HG03354 (cell line): ENCODE measurements at regions not wholly inside any gene's neighbourhood (a gene's known extent, or its start where the extent isn't known, plus 50 kb on each side); places are given as distances from the start of the nearest gene placed in this dataset.

ENCODE experiments used
- ATAC-seq: cut with Tn5 transposase; IDR thresholded peaks from one replicate; pipeline ENCODE4 v1.9.1; 2021; ENCODE audit warnings: mild to moderate bottlenecking; ENCODE audit not compliant: unreplicated experiment, poor library complexity, severe bottlenecking

DNA sequence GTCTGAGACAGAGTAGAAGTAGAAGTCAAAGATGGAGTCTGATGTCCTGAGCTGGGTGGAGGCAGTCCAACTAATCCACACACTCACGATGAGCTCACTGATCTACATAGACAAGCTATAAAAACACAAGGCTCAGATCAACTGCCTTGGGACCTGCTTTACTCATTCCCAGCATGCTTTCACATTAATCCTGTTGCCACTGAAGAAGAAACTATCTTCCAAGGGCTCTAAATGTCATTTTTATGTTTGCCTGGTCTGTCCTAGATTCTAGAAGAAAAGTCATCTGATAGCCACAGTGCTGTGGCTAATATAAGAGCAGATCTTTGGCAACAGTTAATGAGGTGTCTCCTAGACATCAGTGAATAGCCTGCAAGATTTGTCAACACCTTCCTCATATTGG is 522.7 kb downstream of the NUF2 start:
- ATAC-seq: no peak

DNA sequence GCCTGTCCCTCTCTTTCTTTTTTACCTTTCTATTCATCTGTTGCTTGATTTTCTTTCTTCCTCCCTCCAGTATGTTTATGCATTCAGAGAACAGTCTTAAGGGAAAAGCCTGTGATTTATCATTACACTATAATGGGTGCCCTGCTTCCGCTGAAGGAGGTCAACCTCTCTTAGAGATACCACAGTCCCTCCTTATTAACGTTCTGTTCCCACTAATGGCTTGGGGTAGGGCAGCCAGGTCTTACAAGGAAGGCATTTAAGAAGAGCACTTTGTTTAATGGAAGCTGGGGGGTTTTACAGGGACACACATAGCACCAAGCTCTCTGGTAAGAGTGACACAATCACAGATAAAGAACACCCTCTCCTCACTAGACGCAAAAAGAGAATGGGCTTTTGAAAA is 523.5 kb downstream of the NUF2 start:
- ATAC-seq: no peak

DNA sequence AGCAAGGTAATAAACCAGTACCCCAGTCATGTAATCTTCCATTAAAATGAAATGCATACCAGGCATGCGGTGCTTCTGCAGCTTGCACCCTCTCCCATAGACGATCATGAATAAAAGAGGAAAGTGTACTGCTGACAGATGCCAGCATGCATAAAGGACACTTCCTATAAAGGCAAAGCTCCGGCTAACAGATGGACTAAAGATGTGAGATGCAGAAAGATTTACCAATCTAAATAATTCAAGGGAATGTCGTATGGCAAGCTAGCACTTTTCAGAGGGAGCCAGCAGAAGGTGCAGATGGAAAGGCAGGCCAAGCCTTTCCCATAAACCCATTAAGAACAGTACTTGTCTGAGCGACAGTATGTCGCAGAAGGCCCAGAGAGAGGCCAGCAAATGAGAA is 542.0 kb downstream of the NUF2 start:
- ATAC-seq: no peak

DNA sequence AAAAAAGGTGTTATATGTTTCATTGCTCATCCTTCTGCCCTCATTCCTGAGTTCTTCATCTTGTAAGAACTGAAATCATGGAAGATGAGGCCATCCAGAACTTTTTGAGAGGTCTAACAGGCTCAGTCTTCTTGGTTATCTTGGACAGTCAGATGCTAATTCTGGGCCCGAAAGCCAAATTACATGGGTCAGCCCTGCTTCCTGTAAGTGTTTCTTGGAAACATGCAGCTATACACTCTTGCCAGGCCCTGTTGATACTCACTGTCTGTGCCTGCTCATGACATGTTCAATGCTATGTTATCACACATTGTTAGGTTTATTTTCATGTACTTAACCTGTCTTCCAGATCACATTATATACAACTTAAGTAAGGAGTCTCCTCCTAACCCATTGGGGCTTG is 542.5 kb downstream of the NUF2 start:
- no peak for ATAC-seq

DNA sequence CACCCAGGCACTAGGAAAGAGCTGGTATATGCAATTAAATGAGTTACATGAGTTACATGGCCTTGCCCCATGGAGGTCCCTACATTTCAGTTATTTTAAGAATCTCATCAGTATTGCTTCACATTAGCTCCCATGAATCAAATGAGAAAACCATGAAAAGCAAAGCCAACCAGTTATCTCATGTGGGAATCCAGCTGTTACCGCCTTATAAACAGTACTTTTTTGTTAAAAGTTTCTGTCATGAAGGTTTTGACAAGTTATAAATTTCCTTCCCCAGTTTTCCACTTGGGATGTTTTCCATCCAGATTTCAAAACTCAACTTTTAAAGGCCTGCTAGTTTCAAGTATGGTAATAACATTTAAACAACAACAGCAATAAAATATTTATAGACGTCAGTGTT is 544.8 kb downstream of the NUF2 start:
- no peak for ATAC-seq

DNA sequence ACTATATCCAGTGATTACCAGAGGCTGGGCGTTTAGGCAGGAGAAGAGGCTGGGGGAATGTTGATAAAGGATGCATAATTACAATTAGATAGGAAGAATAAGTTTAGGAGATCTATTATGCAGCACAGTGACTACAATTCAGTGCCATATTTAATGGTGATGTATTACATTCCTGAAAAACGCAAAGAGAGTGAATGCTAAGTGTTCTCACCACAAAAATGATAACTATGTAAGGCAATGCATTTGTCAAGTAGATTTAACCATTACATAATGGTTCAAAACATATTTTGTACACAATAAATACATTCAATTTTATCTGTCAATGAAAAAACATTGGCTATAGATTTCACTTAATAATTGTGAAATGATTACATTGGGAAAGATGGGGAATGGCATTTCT is 548.9 kb downstream of the NUF2 start:
- no peak for ATAC-seq

DNA sequence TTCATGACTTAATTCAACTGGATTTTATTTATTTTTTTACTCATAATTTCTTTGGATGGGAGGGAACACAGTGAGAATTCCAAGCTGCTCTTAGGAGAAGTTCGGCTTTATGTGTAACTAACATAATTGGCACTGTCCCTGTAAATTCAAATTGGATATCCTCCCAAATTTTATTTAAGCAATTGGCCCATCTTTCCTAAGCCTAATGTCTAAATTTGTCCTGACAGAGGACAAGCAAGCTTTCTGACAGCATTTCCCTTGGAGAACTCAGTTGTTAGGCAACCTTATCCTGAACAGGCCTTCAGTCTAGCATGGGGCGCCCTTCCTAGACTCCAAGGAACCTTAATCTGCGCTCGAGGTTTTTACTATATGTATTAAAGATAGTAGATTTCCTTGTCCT is 550.3 kb downstream of the NUF2 start:
- ATAC-seq: no peak

DNA sequence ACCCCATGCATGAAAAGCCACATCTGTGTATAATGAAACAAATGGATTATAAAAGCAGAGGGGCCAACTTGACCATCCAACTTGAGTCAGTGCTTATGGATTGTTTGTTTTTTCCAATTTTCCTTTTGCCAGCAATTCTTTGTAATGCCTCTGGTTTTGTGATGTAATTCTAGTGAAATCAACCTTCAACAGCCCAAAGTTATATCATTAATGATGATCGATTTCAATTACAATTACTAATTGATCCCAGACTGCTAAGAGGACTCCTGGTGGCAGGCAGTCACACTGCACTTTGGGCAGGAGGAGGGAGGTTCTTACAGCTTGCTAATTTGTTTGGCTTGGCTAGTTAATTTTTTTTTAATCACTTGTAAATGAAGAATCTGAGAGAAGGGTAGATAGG is 552.3 kb downstream of the NUF2 start:
- ATAC-seq: no peak

DNA sequence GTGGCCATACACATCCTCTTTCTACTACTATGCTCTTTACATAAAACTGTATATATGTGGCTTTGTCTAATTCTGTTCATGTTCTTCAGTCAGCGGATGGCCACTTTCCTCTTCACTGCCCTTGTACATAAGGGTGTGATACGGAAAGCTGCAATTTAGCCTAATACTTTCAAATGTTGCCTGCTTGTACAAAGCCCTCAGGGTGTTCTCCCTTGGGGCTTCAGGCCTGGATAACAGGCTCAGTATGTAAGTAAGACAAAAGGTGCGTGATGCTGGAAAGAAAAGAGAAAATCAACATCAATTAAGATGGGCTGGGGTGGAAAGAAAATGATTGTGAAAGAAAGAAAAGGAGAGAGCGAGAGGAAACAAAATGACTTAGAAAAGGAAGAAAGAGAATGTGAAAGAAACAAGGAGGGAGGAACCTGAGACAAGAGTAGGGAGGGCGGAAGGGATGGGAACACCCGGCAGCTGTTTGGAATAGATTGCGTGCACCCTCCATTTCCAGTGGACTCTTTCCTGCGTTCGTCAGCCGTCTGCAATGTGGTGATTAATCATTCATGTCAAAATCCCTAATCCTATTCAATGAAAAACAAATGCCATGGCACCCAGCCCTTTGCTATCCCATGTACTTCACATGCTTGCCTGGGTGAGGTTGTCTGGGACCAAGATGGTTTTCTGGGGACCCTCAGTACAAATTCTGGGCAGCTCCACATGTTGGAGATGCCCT is 553.6 kb downstream of the NUF2 start:
- ATAC-seq: no peak

DNA sequence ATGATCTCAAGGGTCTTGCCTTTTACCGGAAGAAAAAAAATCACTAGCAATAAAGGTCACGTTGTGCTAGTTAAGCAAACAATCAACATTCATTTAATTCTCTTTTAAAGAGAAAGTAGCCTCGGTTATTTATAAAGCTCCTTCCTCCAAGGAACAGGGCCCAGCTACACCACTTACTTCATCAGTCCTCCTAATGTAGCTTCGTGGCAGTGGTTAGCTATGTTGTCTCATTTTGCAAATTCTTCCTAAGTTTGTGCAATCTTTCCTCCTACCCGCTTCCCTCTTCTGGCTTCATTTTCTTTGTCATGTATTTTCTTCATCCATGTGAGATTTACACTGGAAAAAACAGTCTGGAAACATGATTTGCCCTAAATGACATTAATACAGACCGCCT is 554.2 kb downstream of the NUF2 start:
- no peak for ATAC-seq

DNA sequence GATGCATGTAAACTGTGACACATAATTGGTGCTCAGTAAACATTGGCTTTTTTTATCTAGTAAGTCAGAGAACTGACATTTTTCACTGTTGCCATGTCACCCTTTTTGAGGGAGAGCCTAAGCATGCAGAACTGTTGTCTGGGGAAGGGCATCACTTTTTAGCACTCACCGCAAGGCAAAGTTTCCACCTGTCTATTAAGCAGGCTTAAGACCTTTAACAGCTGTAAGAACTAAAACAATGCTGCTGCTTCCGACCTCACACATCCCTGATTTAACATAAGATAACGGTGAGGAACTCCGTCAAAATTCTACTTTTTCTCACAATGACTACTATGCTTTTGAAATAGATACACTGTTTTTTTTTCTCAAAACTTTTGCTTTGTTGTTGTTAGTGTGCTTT is 554.8 kb downstream of the NUF2 start:
- no peak for ATAC-seq

DNA sequence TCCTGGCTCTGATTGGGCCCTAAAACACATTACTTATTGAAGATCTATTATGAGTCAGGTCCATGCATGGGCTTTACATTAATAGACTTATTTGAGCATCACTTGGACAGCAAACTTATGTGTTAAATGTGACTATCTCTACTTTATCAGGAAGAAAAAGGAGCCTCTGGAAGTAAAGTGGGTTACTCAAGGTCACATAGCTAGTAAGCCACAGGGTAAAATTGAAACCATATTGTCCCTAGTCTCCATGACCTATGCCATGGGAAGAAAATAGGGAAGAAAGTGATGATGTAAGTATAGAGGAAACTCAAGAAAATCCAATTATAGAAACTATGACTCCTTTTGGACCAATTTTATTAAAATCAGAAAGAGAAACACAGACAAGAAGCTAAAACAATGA is 555.3 kb downstream of the NUF2 start:
- no peak for ATAC-seq

DNA sequence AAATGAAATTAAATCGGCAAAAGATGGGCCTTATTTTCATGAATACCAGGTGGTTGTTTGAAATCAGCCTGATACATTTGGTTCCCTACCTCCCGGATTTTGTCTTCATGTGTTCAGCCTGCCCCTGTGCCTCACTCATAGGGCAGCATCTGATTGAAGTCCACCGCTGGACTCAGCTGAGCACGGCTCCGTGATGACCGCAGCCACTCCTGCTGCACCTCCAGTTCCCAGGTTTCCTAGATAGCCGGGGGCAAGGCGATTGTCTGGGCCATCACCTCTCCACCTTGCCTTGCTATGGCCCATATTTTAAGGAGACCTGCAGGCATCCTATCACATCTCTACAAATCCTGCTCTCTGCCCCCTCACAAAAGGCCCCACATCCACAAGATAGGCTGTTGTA is 563.8 kb downstream of the NUF2 start:
- ATAC-seq: no peak

DNA sequence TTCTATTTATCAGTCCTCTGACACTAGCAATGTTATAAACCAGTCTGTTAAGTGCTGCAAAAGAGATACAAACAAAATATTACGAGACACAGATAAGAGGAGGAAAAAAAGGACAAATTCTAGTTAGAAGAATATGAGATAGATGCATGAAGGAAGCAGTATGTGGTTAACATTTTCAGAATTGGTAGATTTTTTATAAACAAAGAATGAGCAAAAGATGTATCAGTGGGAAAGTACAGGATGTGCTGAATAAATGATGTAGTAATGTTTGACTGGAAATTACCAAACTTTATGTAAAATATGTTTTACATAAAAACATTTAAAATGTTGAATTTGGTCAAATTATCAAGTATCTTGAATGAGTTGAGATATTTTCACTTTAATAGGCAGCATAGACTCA is 574.2 kb downstream of the NUF2 start:
- ATAC-seq: no peak

DNA sequence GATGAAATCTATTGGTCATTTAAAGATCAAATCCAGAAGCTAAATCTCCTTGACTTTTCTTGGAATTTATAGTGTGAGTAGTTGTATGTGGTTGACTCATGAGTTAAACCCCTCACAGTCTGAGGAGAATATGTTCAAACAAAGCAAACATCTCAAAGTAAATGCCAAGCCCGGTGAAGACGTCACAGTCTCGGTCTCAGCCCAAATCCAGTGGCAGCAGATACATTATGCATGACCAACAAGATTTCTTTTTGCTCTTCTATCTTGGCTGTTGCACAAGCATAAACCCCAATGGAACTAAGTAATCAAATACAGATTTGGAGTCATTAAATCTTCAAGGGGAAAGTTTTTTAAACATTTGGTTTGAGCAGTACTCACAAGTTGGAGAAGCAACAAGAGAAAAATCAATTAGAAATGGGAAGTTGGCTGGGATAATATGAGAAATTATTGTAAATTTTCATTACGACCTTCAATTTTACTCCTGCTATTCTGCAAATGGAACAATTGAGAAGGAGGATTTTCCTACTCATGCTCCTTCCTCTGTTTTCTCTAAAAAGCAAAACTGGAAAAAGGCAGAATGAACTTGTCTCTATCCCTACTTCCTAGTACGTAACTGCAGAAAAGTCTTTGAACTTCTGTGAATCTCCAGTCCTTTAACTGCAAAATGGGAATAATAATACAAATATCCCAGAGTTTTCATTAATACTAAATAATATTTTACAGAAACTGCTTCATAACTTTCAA is 575.8 kb downstream of the NUF2 start:
- no peak for ATAC-seq

DNA sequence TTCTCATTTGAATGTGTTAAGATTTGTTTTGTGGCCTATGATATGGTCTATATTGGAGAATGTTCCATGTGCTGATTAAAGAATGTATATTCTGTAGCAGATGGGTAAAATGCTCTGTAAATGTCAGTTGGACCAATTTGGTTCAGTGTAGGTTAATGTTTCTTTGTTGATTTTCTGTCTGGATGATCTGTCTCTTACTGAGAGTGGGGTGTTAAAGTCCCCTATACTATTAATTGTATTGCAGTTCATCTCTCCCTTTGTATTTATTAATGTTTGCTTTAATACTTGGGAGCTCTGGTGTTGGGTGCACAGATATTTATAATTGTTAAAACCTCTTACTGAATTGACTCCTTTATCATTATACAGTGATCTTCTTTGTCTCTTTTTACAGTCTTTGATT is 584.5 kb downstream of the NUF2 start:
- no peak for ATAC-seq

DNA sequence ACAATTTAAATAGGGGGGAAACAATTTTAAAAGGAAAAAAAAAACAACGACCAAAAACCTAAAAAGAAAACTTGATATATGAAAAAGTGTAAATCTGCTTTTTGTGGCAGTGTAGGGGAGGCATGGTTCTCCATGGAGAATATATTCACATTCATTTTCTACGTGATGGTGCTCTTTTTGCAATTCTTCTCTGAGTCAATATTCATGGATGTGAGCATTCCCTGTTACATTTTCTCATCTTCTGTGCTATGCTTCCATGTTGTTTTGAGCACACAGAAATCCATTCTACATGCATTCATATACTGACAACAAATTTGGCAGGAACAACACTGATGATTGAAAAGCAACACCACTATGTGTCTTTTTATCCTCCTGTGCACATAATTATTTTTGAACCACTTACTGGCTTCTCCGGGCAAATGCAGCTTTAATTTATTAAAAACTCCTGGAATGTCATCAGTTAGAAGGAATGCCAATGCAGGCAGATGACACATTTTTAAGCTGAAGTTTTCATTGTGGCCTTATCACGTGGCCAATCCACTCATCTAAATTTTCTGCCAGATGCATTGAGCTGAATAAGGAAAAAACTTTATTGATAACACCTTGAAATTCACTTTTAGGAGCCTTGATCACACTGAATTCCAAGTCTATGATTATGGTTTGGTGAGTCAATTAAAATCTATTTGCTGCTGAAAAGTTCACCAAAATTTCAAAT is 590.6 kb downstream of the NUF2 start:
- no peak for ATAC-seq

DNA sequence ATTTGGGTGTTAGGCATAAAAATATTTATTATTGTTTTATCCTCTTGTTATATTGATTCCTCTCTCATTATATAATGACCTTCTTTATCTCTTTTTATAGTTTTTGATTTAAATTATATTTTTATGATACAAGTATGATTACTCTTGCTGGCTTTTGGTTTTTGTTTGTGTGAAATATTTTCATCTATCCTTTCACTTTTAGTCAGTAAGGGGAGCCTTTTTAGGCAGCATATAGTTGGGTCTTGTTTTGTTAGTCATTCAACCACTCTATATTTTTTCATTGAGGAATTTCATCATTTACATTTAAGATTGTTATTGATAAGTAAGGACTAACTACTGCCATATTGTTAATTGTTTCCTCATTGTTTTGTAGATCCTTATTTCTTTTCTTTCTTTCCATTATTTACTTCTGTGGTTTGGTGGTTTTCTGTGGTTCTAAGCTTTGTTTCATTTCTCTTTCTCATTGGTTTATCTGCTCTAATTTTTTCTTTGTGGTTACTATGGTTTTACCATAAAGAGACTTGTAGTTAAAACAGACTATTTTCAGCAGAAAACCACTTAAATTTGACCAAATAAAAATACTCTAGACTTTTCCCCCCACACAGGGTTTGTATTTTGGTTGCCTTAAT is 593.1 kb downstream of the NUF2 start:
- peak; percentile 75 for ATAC-seq

DNA sequence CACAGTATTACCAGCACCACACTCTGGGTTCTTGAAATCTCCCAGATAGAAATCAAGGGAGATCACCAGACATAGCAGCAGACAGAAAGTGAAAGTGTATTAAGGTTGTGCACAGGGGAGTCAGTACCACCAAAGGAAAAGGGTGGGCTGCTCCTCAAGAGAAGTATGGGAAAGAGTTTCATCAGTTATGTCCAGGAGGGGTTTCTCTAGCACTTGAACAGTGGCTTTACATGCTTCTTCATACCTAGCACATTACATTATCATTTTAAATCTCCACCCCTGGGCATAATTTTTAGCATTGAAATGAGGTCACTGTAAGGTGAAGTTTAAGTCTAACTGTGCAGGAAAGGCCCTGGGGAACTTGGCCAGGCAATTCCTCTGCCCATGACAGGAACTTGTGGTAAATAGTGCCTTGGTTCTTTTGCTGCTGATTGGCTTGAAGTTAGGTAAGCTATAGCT is 601.0 kb downstream of the NUF2 start:
- ATAC-seq: peak; percentile 90

DNA sequence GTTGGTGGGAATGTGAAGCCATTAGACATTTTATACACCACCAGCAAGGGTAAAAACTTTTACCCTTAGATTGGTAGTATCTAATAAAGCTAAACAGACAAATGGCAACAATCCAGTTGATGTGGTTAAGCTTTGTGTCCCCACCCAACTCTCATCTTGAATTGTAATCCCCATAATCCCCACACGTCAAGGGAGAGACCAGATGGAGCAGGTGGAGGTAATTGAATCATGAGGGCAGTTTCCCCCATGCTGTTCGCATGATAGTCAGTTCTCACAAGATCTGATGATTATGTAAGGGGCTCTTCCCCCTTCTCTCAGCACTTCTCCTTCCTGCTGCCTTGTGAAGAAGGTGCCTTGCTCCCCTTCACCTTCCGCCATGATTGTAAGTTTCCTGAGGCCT is 602.3 kb downstream of the NUF2 start:
- no peak for ATAC-seq
